Keratinocyte (primary cell): ENCODE measurements at regions not wholly inside any gene's neighbourhood (a gene's known extent, or its start where the extent isn't known, plus 50 kb on each side); places are given as distances from the start of the nearest gene placed in this dataset.

ENCODE experiments used
- DNase-seq: peaks from one replicate; pipeline ENCODE4 v3.0.0-alpha.2; 2011; ENCODE audit warnings: low read depth, missing footprints, low spot score
- FAIRE-seq: peaks from 2 replicates; lab custom pipeline; 2011; peaks lifted over from hg19 to GRCh38; lab: Jason Lieb, UNC
- H2AFZ ChIP-seq: 2 replicates; pipeline ENCODE4 v1.6.0; 2012; ENCODE audit warnings: low read length, control low read depth, inconsistent platforms; ENCODE audit not compliant: control insufficient read depth
- H3K27ac ChIP-seq: 2 replicates; pipeline ENCODE4 v1.5.1; 2011; ENCODE audit warnings: low read length; ENCODE audit not compliant: control insufficient read depth, insufficient read depth
- H3K27me3 ChIP-seq: 3 replicates; pipeline ENCODE4 v1.6.0; 2011; ENCODE audit warnings: low read length; ENCODE audit not compliant: control insufficient read depth, insufficient read depth; ENCODE audit errors: extremely low read depth
- H3K36me3 ChIP-seq, 2 experiments: 2 replicates in 1 of 2; 3 replicates in 1 of 2; pipeline ENCODE4 v1.5.1; 2011; ENCODE audit warnings: low read length in 2 of 2, mild to moderate bottlenecking in 1 of 2; ENCODE audit not compliant: control insufficient read depth in 2 of 2, insufficient read depth in 2 of 2; ENCODE audit errors: extremely low read depth in 1 of 2
- H3K4me1 ChIP-seq: 3 replicates; pipeline ENCODE4 v1.5.1; 2011; ENCODE audit warnings: low read length; ENCODE audit not compliant: control insufficient read depth, insufficient read depth; ENCODE audit errors: extremely low read depth
- H3K4me2 ChIP-seq: 3 replicates; pipeline ENCODE4 v1.6.0; 2011; ENCODE audit warnings: low read depth, low read length; ENCODE audit not compliant: control insufficient read depth, insufficient read depth; ENCODE audit errors: extremely low read depth
- H3K4me3 ChIP-seq, 3 experiments: fragments of 200-600 bp in 1 of 3; sonication (generic) in 1 of 3; 2 replicates in 2 of 3; 3 replicates in 1 of 3; pipeline ENCODE4 v1.5.1; 2011 to 2016; ENCODE audit warnings: low read length in 3 of 3, mild to moderate bottlenecking in 3 of 3, control low read depth in 2 of 3, inconsistent platforms in 1 of 3, low read depth in 1 of 3, mixed read lengths in 1 of 3, mixed run types in 1 of 3, moderate library complexity in 1 of 3; ENCODE audit not compliant: control insufficient read depth in 2 of 3, insufficient read depth in 2 of 3; ENCODE audit errors: extremely low read depth in 1 of 3
- H3K79me2 ChIP-seq: 2 replicates; pipeline ENCODE4 v1.6.0; 2012; ENCODE audit warnings: low read length; ENCODE audit not compliant: control insufficient read depth, insufficient read depth
- H3K9ac ChIP-seq: 3 replicates; pipeline ENCODE4 v1.6.0; 2011; ENCODE audit warnings: low read length; ENCODE audit not compliant: control insufficient read depth, insufficient read depth; ENCODE audit errors: extremely low read depth
- H3K9me1 ChIP-seq: 3 replicates; pipeline ENCODE4 v1.6.0; 2011; ENCODE audit warnings: low read length; ENCODE audit not compliant: control insufficient read depth, insufficient read depth; ENCODE audit errors: extremely low read depth
- H3K9me3 ChIP-seq: 2 replicates; pipeline ENCODE4 v1.5.1; 2012; ENCODE audit warnings: low read depth, low read length; ENCODE audit not compliant: control insufficient read depth
- H4K20me1 ChIP-seq: 3 replicates; pipeline ENCODE4 v1.6.0; 2011; ENCODE audit warnings: low read length; ENCODE audit not compliant: control insufficient read depth, insufficient read depth; ENCODE audit errors: extremely low read depth
- CTCF ChIP-seq, 3 experiments: IDR thresholded peaks in 1 of 3; conservative IDR thresholded peaks in 1 of 3; optimal IDR thresholded peaks in 1 of 3; 2 replicates in 2 of 3; 3 replicates in 1 of 3; pipeline versions ENCODE3 to v1.5.1; 2011; ENCODE audit warnings: low read length in 3 of 3, mild to moderate bottlenecking in 3 of 3, moderate library complexity in 2 of 3, control low read depth in 1 of 3, inconsistent platforms in 1 of 3; ENCODE audit not compliant: insufficient read depth in 2 of 3; ENCODE audit errors: extremely low read depth in 1 of 3
- EZH2 ChIP-seq: IDR thresholded peaks from one replicate; pipeline ENCODE4 v1.6.1; 2012; ENCODE audit warnings: inconsistent platforms, mild to moderate bottlenecking, low read length, moderate library complexity
- dilution Hi-C: fragments of 300-500 bp; cut with MboI; formaldehyde crosslinking; loops from one replicate; pipeline ENCODE4 v1.7.0; 2020; ENCODE audit warnings: low sequenced_read_pairs; ENCODE audit not compliant: extremely low pct_ligation_motif_present

- Histone ChIP-seq H4K20me1 (no peaks in the 10 kb centered on the region), H3K79me2 (no peaks in the 10 kb centered on the region), H3K27me3 (no peaks in the 10 kb centered on the region), H2AFZ (no peak overlapping the region), H3K4me1 (no peaks in the 10 kb centered on the region), H3K4me2 (no peak overlapping the region), H3K36me3 (no peaks in the 10 kb centered on the region), H3K4me3 (no peak overlapping the region), H3K27ac (no peak overlapping the region), H3K9ac (no peak overlapping the region), H3K9me3 (no peaks in the 10 kb centered on the region), H3K9me1 (no peaks in the 10 kb centered on the region)
- no peak for DNase-seq
- no peak for TF ChIP-seq EZH2
- no peak for TF ChIP-seq CTCF (optimal IDR thresholded peaks at IDR 0.05 in 1 of 3, IDR thresholded peaks at IDR 0.05 in 1 of 3, conservative IDR thresholded peaks at IDR 0.05 in 1 of 3; ENCODE audit: extremely low read depth in 1 of 3, insufficient read depth in 2 of 3, low read length in 3 of 3)
- dilution Hi-C loops = no loop called here
- FAIRE-seq = no peak
Measured at GRCh38 chr2:194559523-194559922, 1097.5 kb upstream of the SLC39A10 start.

- no peak overlapping the region for H3K27ac ChIP-seq
- FAIRE-seq = no peak
Measured at GRCh38 chr2:194557993-194558392, 1099.0 kb upstream of the SLC39A10 start.

More at GRCh38 chr2:194557993-194558392, 1099.0 kb upstream of the SLC39A10 start:
- no peak overlapping the region for H2AFZ ChIP-seq
- H3K4me1 ChIP-seq = no peaks in the 10 kb centered on the region
- no peak for DNase-seq
- no peak overlapping the region for H3K4me2 ChIP-seq
- no peaks in the 10 kb centered on the region for H3K9me3 ChIP-seq
- TF ChIP-seq CTCF (optimal IDR thresholded peaks at IDR 0.05 in 1 of 3, IDR thresholded peaks at IDR 0.05 in 1 of 3, conservative IDR thresholded peaks at IDR 0.05 in 1 of 3; ENCODE audit: extremely low read depth in 1 of 3, insufficient read depth in 2 of 3, low read length in 3 of 3) (no peak), EZH2 (no peak)
- H3K36me3 ChIP-seq = no peaks in the 10 kb centered on the region
- dilution Hi-C loops = no loop called here
- no peaks in the 10 kb centered on the region for H3K9me1 ChIP-seq
- H3K4me3 ChIP-seq = no peak overlapping the region
- no peaks in the 10 kb centered on the region for H3K27me3 ChIP-seq
- H4K20me1 ChIP-seq = no peaks in the 10 kb centered on the region
- H3K9ac ChIP-seq = no peak overlapping the region
- no peaks in the 10 kb centered on the region for H3K79me2 ChIP-seq
